ENCODE measurements at regions not wholly inside any gene's neighbourhood (a gene's known extent, or its start where the extent isn't known, plus 50 kb on each side); places are given as distances from the start of the nearest gene placed in this dataset.
"Not testable (repeated sequence)": the region's sequence is repeated elsewhere in the genome, so short reads cannot be mapped to it uniquely, and the experiment has no call there.

DNA sequence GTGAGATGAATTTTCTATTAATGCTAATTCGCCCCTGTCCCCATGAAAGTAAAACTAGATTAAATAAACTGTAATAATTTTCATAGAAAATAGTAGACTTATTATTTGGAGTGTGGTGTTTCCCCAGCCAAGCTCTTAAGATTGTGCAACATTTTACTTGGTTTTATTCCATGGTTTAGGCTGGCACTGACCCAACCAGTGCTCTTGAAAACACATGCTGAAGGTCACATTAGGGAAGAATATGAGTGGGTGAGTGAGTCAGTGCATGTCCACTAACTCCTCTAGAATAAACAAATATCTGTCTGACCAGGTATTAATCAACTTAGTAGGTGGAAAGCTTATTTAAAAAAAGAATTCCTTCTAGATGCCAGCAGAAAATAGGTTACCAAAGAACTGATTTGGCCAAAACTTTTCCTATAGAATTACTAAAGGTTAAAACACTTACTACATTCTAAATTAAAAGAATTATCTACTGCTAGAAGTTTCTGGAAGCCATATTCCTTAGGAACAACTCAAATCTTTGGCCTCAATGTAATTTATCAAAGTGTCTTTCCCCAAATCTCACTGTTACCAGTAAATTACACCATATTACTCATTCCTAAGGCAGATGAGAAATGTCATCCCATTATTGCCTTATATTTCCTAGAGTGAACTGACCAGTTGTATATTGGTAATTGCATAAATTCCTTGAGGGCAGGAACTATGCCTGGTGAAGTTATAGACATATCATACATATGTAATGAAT, 89.7 kb upstream of the RGS1 start:
- no peak for DNase-seq

DNA sequence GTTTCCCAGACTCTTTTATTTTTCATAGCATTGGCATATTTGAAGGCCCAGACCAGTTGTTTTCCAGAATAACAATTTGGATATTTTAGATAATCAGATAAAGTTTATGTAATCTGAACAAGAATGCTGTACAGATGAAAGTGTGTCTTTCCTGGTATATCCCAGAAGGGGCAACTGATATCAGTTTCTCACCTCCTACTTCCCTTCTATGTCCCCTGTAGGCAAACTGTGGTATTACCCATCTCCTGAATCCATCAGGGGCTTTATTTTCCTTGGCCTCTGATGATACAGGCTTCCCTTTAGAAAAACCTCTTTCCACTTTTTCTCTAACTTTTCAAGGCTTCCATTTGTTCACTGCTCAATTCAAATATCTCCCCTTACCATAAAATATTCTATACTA, 87.5 kb upstream of the RGS1 start:
- DNase-seq = no peak

DNA sequence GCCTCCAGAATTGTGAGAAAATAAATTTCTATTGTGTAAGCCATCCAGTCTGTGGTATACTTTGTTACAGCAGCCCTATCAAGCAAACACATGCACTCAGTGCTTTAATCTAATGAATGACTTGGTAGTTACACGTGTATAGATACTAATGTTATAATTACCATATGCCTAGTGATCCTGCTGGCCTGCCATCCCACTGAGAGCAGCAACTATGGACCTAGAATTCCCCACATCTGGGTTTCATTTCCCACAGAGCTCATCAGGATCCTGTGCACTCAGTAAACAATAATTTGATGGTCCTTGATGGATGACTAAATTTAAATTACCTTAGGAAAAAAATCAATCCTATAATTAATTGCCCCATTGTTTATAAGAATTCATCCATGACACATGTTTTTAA, 86.5 kb upstream of the RGS1 start:
- DNase-seq = no peak

DNA sequence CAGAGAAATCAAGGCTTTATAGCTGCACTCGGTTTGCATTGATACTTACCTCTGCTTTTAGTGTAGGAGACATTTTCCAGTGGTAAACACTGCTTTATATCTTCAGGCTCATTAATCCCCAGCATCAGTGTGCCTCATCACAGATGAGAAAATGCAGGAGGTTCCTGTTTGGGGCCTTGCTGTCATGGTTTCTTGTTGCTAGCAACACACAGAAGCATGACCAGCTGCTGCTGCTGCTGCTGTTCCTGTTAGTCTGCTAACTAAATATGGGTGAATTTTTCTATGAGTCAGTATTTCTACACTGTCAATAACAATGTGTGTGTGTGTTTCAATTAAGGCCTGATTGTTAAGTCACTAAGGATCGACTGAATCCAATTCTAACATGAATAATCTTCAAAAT, 85.8 kb upstream of the RGS1 start:
- DNase-seq = no peak

DNA sequence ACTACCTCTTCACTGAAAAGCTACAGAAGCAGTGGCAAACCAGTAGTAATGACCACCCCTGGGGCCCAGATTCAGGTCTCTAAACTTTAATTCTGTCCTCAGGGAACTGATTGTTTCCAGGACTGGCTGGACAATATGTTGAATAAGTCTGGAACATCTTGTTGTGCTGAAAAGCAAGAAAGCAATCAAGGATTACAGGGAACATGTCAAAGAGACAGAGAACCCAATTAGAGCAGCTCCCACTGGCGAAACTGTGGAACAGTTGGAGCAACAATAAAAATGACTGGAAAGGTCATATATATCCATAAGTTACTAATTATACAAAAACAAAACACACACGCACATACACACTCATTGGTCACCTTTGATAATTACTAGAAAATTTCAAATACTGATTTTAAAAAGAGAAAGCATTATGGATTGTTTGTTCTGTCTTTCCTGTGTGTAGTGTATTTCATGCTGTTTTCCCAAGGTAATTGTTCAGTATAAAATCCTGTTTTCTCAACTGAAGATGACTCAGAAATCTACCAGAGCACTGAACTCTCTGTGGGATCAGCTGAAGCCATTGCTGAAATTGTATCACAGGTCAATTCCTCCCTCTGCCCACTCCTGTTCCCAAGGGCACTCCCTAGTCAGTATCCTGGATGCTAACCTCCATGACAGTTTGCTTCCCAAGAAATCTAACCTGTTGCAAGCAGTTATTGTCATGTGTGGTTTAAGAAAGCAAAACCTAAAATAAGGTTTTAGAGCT, 83.6 kb upstream of the RGS1 start:
- no peak for DNase-seq

DNA sequence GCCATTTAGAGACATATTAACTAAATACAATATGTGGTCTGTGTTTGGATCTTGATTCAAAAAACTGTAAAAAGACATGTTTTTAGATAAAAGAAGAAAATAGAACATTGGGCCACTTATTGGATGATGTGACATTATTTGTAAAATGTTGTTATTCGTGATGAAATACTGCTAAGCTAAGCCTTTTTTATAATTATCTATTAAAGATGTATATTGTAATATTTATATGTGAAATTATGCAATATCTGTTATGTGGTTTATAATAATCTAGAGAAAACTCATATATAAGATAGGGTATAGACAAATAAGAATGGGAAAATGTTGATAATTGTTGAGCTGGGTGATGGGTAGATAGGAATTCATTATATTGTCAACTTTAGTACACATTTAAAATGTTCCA, 82.0 kb upstream of the RGS1 start:
- no peak for DNase-seq

DNA sequence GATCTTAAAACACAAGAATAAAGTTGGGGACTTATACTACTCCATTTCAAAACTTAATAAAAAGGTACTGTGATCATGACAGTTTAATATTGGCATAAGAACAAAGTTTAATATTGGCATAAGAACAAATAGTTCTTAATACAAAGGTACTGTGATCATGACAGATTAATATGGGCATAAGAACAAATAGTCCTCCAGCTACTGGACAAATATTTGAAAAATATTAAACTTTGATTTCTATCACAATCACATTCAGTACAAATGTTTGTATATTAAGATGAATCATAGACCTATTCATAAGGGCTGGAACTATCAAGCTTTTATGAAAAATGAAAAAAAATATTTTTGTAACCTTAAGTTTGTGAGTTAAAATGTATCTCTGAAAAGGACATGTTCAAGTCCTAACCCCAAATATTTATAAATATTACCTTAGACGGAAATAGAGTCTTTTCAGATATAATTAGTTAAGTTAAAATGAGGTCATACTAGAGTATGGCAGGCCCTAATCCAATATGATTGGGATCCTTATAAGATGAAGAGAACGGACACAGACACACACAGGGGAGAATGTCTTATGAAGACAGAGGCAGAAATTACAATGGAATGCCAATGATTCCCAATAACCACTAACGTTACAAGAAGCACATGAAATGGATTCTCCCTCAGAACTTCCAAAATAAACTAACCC, 79.1 kb upstream of the RGS1 start:
- DNase-seq = no peak

DNA sequence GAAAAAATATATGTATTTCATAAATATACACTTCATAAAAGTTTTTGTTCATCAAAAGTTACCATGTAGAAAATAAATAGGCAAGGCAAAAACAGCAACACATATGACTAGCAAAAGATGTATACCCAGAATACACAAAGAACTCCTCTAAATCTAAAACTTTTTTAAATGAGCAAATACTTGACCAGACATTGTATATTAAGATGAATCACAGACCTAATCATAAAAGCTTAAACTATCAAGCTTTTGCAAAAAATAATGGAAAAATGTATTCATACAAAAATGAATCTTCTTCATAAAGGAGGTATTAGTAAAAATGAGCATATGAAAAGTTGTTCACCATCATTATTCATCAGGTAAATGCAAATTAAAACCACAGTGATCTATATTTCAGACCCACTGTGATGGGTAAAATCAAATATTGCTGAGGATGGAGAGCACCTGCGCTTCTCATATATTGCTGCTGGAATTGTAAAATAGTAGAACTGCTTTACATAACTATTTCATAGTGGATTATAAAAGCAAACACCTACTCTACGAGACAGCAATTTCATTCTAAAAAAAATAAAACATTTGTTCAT, 78.3 kb upstream of the RGS1 start:
- DNase-seq = no peak

DNA sequence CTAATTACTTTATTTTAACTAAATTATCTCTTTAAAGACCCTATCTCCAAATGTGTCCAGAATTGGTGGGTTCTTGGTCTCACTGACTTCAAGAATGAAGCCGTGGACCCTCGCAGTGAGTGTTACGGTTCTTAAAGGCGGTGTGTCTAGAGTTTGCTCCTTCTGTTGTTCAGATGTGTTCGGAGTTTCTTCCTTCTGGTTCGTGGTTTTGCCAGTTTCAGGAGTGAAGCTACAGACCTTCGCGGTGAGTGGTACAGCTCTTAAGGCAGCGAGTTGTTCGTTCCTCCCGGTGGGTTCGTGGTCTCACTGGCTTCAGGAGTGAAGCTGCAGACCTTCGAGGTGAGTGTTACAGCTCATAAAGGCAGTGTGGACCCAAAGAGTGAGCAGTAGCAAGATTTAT, 77.5 kb upstream of the RGS1 start:
- DNase-seq = not testable (repeated sequence)

DNA sequence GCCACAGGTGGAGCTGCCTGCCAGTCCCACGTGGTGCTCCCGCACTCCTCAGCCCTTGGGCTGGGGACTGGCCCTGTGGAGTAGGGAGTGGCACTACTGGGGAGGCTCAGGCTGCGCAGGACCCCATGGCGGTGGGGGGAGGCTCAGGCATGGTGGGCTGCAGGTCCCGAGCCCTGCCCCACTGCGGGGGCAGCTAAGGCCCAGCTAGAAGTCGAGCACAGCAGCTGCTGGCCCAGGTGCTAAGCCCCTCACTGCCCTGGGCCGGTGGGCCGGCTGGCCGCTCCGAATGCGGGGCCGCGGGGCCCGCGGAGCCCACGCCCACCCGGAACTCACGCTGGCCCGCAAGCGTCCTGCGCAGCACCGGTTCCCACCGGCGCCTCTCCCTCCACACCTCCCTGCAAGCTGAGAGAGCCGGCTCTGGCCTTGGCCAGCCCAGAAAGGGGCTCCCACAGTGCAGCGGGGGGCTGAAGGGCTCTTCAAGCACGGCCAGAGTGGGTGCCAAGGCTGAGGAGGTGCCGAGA, 76.5 kb upstream of the RGS1 start:
- DNase-seq = not testable (repeated sequence)

DNA sequence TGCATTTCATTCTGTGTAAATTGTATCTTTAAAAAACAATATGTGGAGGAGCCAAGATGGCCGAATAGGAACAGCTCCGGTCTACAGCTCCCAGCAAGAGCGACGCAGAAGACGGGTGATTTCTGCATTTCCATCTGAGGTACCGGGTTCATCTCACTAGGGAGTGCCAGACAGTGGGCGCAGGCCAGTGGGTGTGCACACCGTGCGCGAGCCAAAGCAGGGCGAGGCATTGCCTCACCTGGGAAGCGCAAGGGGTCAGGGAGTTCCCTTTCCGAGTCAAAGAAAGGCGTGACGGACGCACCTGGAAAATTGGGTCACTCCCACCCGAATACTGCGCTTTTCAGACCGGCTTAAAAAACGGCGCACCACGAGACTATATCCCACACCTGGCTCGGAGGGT, 75.0 kb upstream of the RGS1 start:
- DNase-seq = not testable (repeated sequence)

DNA sequence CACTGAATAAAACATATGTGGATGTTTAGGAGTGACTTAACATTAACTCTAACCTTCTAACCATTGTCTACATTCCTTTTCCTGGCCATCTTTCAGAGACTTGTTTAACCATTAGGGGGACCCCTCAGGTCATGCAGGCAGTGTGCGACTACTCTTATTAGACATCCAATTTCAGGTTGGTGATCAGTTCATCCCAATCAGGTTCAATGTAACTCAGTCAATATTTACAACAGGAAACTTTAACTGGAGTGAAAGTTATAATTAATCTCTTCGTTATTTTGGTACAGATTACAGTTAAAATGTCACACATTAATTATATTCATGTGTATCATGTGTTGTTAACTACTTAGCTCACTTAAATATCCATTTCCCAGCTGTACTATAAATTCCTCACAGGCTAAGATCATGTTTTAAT, 68.8 kb upstream of the RGS1 start:
- DNase-seq = no peak

DNA sequence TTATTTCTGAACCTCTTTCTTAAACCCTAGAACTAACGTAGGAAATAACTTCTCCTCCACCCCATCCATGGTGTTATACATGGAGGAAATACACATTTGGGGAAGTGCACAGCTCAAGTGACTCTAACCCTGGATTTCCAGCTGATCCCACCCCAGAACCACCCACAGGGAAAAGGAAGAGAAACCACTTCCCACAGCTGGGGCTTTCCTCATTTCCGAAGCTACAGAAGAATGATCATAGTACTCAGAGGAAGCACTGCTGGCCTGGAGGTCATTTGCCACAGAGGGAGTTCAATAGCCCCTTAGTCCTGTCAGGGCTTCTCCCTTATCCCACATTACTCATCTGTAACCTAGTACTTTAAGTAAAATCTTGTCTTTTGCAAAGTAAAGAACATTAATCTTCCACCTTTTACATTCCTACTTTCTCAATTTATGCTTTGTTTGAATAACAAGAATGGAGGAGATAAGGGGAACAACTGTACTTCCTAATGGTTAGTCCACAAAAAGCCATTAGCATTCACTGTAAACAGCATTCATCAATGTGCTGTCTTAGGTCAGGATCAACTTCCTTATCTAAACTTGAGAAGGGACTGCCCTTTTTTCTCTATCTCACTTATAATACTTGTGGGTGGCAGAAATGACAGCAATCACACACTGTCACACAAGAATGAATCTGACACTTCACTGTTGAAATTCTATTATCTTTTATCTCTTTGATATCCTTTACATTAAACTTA, 63.0 kb upstream of the RGS1 start:
- no peak for DNase-seq

DNA sequence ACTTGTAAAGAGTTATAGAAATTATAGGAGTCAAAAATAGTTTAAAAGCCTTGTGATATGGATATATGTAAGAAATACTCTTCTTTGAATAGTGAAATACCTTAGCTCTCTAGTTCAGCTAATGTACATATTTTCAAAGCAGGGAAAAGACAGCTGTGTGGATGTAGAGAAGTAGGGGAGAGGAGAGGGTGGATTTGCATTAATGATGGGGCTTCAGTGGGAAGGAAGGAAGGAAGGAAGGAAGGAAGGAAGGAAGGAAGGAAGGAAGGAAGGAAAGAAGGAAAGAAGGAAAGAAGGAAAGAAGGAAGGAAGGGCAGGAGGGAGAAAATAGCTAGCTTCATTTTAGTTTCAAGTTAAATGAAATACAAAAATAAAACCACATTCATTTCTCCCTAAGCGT, 62.4 kb upstream of the RGS1 start:
- DNase-seq = no peak

DNA sequence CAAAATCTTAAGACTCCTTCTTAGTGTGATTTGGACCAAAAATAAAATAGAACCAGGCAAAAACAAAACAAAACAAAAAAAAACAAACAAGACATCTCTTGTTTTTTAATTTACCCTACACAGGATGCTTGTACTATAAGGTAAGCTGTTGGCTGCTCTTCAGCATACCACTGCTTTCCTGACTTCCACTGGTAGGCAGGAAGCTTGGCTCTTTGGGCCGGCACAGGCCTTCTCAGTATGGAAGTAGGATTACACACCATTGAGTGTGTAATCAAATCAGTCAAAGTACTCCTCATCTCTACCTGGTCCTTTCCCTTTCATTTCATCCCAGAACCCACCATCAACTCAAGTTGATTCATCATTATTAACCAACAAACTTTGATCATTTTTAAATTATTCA, 61.9 kb upstream of the RGS1 start:
- DNase-seq = no peak

DNA sequence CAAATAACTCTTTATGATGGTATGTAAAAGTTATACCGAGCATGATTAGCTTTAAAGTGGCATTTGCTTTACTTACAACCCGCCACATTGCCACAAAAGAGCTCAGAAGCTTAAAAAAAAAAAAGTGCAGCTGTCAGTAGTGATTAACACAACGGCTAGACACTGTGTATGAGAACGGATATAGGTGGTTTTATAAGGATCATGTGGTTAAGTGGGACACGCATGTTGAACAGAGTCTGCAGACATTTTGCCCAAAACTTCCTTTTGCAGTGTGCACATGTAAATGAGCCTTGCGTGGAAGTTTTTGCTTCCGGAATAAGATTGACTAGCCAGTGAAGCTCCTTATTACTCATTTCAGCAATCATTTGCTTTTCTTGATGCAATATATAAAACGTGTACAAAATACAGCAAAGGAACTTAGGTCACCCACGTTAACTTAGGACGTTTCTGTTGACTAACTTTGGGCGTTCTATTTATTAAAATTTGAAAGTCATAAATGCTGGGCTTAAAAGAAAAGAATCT, 58.7 kb upstream of the RGS1 start:
- peak; percentile 47 for DNase-seq

DNA sequence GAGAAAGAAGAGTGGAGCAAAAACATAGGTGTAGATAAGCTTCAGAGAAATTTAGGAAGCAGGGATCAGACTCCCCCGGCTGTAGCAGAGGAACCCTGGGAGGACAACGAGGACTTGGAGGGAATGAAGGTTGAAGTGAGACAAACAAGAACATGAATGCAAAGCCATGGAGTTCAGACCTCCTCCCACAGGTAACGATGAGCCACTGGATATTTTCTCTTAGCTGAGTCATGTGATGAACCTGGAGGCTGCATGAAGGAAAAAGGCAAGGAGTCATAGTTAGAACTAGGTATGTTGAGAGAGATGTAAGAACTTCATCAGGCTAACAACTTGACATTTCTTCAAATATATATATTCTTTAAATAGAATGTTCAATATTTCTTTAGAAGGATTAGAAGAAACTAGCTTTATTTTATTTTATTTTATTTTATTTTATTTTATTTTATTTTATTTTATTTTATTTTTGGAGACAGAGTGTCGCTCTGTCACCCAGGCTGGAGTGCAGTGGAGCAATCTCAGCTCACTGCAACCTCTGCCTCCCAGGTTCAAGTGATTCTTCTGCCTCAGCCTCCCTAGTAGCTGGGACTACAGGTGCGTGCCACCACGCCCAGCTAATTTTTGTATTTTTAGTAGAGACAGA, 57.7 kb upstream of the RGS1 start:
- not testable (repeated sequence) for DNase-seq

DNA sequence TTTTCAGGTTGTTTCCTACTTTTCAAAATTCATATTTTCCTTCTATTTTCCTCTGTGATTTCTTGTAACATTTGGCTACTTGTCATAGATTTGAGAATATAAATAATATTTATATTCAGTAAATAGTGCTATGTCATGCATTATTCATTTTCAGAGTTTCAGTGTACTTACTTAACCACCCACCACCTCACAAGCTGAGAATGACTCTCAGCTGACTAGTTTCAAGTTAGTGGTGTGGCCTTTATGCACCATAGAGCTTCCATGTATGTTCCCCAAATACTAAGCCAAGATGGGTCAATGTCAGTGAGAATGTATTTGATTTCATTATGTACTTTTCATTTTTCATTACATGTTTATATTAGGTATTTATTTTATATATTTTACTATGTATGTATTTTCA, 56.9 kb upstream of the RGS1 start:
- DNase-seq = no peak

DNA sequence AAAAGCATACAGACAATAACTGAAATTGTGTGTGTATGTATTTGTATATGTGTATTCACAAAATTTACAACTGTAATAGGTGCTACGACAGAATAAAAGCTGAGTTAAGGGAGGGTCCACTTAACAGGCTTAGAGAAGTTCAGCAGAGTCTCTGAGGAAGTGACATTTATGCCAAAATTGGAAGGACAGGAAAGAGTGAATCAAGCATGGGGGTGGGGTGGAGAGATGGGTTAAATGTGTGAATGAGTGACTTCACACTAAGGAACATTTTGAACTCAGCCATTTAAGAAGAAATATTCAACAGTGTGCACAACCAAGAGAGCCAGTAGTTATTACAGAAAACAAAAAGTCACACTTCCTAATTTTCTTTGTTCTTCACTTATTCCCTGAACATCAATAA, 53.8 kb upstream of the RGS1 start:
- no peak for DNase-seq

DNA sequence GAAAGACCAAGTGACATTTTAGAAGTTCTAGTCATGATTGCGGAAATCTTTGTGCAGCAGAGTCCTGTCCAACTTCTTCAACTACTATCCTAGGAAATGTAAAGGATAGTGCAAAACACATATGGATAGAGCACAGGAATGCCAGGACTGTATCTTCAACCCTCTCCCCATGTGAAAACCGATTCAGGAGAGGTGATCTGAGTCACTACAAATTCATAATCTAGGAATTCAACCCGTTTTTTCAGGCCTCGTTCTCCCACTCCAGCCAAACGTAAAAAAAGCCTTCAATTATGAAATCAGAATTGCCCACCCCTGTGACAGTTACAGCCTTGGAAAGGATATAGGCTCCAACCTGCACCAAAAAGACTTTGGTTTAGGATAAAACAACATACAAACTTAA, 52.9 kb upstream of the RGS1 start:
- no peak for DNase-seq

DNA sequence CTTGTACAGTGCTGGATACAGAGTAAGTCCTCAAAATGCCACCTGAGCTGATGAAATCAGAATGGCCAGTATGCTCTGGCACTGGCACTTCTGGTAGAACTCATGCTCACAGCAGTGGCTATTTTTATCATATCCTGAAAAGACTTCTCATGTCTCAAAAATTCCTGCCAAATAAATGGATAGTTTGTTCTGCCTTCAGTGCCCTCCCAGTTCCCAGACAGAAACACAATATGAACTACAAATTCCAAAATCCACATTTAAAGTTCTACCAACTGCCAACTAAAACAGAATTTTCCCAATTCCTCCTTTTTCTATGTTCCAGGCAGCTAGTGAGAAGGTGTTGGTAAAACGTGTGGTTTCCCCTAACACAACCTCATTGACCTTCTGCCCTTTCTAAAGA, 51.4 kb upstream of the RGS1 start:
- no peak for DNase-seq

All from activated naive CD4-positive, alpha-beta T cell treated with anti-CD3 and anti-CD28 coated beads, Interleukin-2, amount 50 U/mL, for 16 hours (primary cell).